ENCODE measurements at regions not wholly inside any gene's neighbourhood (a gene's known extent, or its start where the extent isn't known, plus 50 kb on each side); places are given as distances from the start of the nearest gene placed in this dataset.

GRCh38 chr5:155079698-155080097 is 66.1 kb downstream of the KIF4B start:
- TF ChIP-seq EZH2 (IDR thresholded peaks at IDR 0.05), result no peak
- TF ChIP-seq MAX (IDR thresholded peaks at IDR 0.05), result no peak
- TF ChIP-seq POLR2AphosphoS5 (IDR thresholded peaks at IDR 0.05; ENCODE audit: low read depth, low read length), result no peak
- no peak for TF ChIP-seq CTCF (IDR thresholded peaks at IDR 0.05 in 2 of 3, conservative IDR thresholded peaks at IDR 0.05 in 1 of 3; ENCODE audit: borderline replicate concordance in 1 of 3, insufficient read depth in 1 of 3, low read depth in 2 of 3, low read length in 2 of 3)
- no peak for TF ChIP-seq ZNF274 (IDR thresholded peaks at IDR 0.05; ENCODE audit: low read depth, low read length)
- no peak for TF ChIP-seq POLR2A (IDR thresholded peaks at IDR 0.05; ENCODE audit: borderline replicate concordance, extremely low read depth, insufficient read depth, insufficient read length)
- no peak for TF ChIP-seq SRF (IDR thresholded peaks at IDR 0.05; ENCODE audit: low read depth)
